ENCODE measurements at regions not wholly inside any gene's neighbourhood (a gene's known extent, or its start where the extent isn't known, plus 50 kb on each side); places are given as distances from the start of the nearest gene placed in this dataset.

- TF ChIP-seq CTCF (IDR thresholded peaks at IDR 0.05) (no peak), POLR2A (IDR thresholded peaks at IDR 0.05) (no peak)
Measured at GRCh38 chr10:121217331-121217730, 366.2 kb downstream of the WDR11 start.
